ACC112 (cell line): ENCODE measurements at regions not wholly inside any gene's neighbourhood (a gene's known extent, or its start where the extent isn't known, plus 50 kb on each side); places are given as distances from the start of the nearest gene placed in this dataset.

Experiments used
- H2AFZ ChIP-seq: fragments of 200-600 bp; sonication (generic); one replicate; pipeline ENCODE4 v1.6.0; 2017; ENCODE audit warnings: antibody characterized with exemption, low read length; ENCODE audit not compliant: unreplicated experiment
- H3K27ac ChIP-seq: fragments of 200-600 bp; sonication (generic); 2 replicates; pipeline ENCODE4 v1.5.1; 2014; ENCODE audit warnings: low read depth, mild to moderate bottlenecking, antibody characterized with exemption, low read length, moderate library complexity
- H3K27me3 ChIP-seq: fragments of 200-600 bp; sonication (generic); 2 replicates; pipeline ENCODE4 v1.6.1; 2014; ENCODE audit warnings: mild to moderate bottlenecking, antibody characterized with exemption, low read length, moderate library complexity, mixed read lengths; ENCODE audit not compliant: insufficient read depth
- H3K36me3 ChIP-seq: fragments of 200-600 bp; sonication (generic); 2 replicates; pipeline ENCODE4 v1.6.1; 2016; ENCODE audit warnings: mild to moderate bottlenecking, antibody characterized with exemption, low read length, moderate library complexity, mixed read lengths; ENCODE audit not compliant: insufficient read depth
- H3K4me1 ChIP-seq: fragments of 200-600 bp; sonication (generic); one replicate; pipeline ENCODE4 v1.6.1; 2016; ENCODE audit warnings: low read length, mixed read lengths; ENCODE audit not compliant: insufficient read depth, unreplicated experiment, control insufficient read depth
- H3K4me3 ChIP-seq: fragments of 200-600 bp; sonication (generic); 2 replicates; pipeline ENCODE4 v1.5.1; 2014; ENCODE audit warnings: mild to moderate bottlenecking, low read depth, low read length
- H3K79me2 ChIP-seq: fragments of 200-600 bp; sonication (generic); one replicate; pipeline ENCODE4 v1.6.0; 2016; ENCODE audit warnings: low read length; ENCODE audit not compliant: control insufficient read depth, unreplicated experiment, insufficient read depth

DNA sequence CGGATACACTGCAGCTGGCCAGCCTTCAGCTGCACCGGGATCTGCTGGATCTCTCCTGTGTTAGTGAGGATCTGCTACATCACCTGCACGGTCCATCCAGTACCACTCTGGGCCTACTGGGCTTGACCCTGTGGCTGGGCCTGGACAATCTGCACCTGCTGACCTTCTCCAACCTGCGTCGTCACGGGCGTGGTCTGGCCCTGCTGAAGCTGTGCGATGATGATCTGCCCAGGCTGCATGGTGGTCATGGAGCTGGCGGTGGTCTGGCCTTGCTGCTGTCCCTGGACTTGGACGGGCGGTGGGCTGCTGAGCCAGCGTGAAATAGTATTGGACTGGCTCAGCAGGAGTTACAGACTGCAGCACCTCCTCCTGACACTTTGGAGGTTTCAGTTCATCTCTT lies 137.1 kb upstream of the GAS1 start:
- Histone ChIP-seq H3K79me2 (no peaks in the 10 kb centered on the region), H3K27me3 (no peaks in the 10 kb centered on the region), H3K36me3 (peaks cover 3% of the 10 kb centered on the region; the same call in 1 of the 2 replicates), H3K27ac (no peak overlapping the region), H3K4me1 (peaks cover 8% of the 10 kb centered on the region), H3K4me3 (no peak overlapping the region), H2AFZ (no peak overlapping the region)

DNA sequence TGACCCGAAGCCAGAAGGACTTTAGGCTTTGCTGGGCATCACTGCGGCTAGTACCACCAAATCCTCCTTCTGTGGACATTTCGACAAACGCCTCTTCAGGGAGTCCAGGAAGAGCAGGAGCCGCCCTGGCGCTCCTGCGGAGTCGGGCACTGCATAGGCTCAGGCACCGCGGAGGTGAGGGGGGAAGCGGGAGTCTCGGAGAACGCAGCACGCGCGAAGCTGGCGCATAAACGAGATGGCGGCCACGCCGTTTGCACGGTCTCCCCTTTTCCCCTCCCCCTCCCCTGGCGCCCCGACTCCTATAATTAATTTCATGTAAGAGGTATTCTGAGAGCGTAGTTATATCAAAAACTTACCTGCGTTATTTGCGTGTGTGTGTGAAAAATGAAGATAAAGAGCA lies 137.8 kb upstream of the GAS1 start:
- H3K4me3 ChIP-seq: no peak overlapping the region
- H3K27me3 ChIP-seq: no peaks in the 10 kb centered on the region
- H3K27ac ChIP-seq: no peak overlapping the region
- H2AFZ ChIP-seq: no peak overlapping the region
- H3K36me3 ChIP-seq: peaks cover under 1% of the 10 kb centered on the region; the same call in 1 of the 2 replicates
- H3K79me2 ChIP-seq: no peaks in the 10 kb centered on the region
- H3K4me1 ChIP-seq: peaks cover 8% of the 10 kb centered on the region

DNA sequence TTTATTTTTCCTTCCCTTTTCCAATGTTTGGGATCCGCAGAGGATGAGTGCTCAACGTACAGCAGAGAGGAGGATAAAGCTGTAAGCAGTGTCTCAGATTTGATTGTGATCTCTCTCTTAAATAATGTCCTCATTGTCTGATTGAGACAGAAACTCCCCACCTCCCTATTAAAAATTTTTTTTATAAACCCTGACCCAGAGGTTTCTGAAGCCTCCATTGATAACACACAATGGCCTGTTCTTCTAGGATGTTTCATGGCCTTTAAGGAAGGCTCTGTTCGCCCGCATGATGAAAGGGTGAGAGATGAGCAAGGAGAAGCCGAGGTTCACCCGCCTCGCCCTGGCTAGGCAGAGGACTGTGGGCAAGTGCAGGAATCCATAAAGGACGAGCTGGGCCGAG lies 138.2 kb upstream of the GAS1 start:
- no peaks in the 10 kb centered on the region for H3K79me2 ChIP-seq
- H2AFZ ChIP-seq: no peak overlapping the region
- no peaks in the 10 kb centered on the region for H3K36me3 ChIP-seq
- no peak overlapping the region for H3K4me3 ChIP-seq
- H3K4me1 ChIP-seq: peaks cover 8% of the 10 kb centered on the region
- H3K27me3 ChIP-seq: no peaks in the 10 kb centered on the region
- no peak overlapping the region for H3K27ac ChIP-seq

DNA sequence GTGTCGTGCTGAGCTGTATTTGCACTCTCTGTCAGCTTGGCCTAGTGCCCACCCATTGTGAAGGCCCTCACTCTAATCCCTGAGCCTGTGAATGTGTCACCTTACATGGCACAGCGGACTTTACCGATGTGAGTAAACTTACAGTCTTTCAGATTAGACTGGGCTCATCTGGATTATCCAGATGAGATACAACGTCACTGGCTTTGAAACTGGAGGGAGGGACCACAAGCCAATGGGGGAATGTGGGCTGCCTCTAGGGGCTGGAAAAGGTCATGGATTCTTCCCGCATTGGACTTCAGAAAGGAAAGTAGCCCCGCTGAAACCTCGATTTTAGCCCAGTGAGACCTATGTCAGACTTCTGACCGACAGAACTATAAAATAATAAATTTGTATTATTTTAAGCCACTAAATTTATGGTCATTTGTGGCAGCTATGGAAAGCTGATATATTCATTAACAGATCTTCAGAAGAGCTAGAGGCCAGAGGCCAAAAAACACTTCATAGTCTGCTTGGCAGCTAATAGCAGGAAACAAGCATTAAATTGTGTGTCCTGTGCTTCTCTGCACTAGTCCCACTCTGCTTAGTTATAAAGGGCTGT lies 139.0 kb upstream of the GAS1 start:
- no peak overlapping the region for H3K27ac ChIP-seq
- H3K27me3 ChIP-seq: no peaks in the 10 kb centered on the region
- H3K4me1 ChIP-seq: peaks cover under 1% of the 10 kb centered on the region
- H2AFZ ChIP-seq: no peak overlapping the region
- no peaks in the 10 kb centered on the region for H3K79me2 ChIP-seq
- H3K4me3 ChIP-seq: no peak overlapping the region
- no peaks in the 10 kb centered on the region for H3K36me3 ChIP-seq

DNA sequence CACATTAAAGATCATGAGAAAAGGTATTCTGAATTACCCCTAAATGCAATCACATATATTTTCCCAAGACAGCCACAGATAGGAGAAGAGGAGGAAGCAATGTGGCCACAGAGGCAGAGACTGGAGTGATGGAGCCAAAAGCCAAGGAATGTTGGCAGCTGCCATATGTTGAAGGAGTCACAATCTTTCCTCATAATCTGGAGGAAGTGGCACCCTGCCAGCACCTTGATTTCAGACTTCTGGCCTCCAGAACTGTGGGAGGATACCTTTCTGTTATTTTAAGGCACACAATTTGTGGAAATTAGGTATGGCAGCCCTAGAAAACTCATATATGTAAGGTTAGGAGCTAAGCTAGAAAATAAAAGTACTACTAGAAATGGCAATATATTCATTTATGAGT lies 139.9 kb upstream of the GAS1 start:
- no peaks in the 10 kb centered on the region for H3K4me1 ChIP-seq
- H3K27me3 ChIP-seq: no peaks in the 10 kb centered on the region
- no peak overlapping the region for H2AFZ ChIP-seq
- no peaks in the 10 kb centered on the region for H3K36me3 ChIP-seq
- no peaks in the 10 kb centered on the region for H3K79me2 ChIP-seq
- H3K4me3 ChIP-seq: no peak overlapping the region
- no peak overlapping the region for H3K27ac ChIP-seq

DNA sequence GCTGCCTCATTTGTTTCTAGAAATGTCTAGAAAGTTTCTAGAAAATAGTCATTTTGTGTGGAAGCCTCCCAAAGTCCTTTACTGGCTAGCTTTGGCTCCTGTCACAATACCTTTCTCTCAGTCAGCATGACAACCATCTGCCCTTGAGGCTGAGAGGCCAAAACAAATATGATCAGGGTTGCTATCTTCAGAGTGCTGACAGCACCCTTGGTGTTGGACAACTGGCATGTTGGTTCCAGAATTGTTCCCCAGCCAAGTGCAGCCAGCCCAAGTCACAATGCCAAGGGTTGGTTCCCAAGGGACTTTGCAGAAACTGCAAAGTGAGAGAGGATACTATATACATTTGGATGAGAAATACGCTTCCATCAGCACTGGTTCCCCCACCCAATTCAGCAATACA lies 140.9 kb upstream of the GAS1 start:
- Histone ChIP-seq H3K36me3 (no peaks in the 10 kb centered on the region), H3K27ac (no peak overlapping the region), H3K4me1 (no peaks in the 10 kb centered on the region), H3K4me3 (no peak overlapping the region), H3K79me2 (no peaks in the 10 kb centered on the region), H2AFZ (no peak overlapping the region), H3K27me3 (no peaks in the 10 kb centered on the region)

DNA sequence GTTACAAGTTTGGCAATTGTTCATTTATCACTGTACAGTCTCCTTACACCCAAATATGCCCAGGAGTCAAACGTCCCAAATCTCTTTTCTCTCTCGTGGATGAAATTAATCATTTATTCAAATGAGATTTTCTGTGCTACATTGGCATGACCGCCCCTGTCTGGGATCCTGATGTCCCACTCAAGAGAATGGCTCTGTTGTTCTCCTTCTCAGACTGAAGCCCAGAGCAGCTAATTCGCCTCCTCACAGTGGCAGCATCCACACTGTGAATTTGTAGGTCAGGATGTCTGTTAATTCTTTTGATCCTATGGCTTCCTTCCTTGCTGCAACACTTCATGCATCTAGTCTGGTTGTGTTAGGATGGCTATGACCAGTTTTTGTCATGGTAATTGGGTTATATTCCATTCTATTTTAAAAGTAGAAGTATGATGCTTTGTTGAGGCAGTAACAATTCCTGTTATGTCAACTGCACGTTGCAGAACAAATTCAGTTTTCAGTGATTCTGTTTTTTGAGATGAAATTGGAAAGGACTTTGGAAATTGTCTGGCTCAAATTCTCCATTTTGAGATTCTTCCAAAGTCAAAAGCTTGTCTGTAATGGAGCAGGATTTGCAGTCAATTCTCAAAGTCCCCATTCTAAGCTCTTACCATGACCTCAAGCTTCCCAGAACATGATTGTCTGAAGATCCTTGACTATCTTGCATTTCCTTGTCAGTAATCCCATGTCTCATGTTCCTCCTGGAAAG lies 141.5 kb upstream of the GAS1 start:
- no peaks in the 10 kb centered on the region for H3K36me3 ChIP-seq
- H2AFZ ChIP-seq: no peak overlapping the region
- no peak overlapping the region for H3K27ac ChIP-seq
- H3K27me3 ChIP-seq: no peaks in the 10 kb centered on the region
- no peak overlapping the region for H3K4me3 ChIP-seq
- H3K79me2 ChIP-seq: no peaks in the 10 kb centered on the region
- no peaks in the 10 kb centered on the region for H3K4me1 ChIP-seq

DNA sequence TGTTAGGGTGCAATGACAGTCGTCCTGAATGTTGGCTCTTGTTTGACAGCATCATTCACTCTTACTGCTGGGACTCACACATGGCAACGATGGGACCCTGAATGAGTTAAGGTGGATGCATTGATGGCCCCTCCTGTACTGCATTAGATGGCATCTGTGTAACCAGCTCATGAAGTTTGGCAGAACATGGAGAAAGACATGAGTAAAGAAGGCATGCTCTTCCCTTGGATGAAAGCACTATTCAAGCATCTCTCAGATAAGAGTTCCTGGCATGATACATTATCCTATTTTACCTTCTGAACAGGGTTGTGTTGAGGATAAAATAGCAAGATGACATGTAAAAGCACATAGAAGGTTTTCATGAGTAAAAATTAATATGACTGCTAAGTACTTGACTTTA lies 142.2 kb upstream of the GAS1 start:
- Histone ChIP-seq H3K79me2 (no peaks in the 10 kb centered on the region), H3K4me3 (no peak overlapping the region)

DNA sequence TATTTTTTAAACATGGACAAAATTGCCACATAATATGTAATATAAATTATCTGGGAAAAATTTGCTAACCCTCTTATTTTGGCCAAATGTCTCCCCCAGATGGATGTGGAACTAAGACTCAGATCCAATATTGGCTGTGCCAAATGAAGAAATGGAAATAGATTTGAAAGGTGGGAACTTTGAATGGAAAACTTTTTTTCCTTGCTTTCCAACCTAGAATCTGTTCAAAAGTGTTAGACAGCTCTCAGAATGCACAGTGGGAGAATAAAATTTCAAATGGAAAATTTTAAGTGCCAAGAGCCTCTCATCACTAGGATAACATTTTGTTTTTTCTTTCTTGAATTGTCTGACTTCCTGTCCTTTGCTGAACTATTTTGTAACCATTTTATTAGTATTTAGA lies 142.6 kb upstream of the GAS1 start:
- Histone ChIP-seq H3K27ac (no peak overlapping the region), H3K36me3 (no peaks in the 10 kb centered on the region), H3K4me1 (no peaks in the 10 kb centered on the region), H3K79me2 (no peaks in the 10 kb centered on the region), H3K4me3 (no peak overlapping the region), H2AFZ (no peak overlapping the region), H3K27me3 (no peaks in the 10 kb centered on the region)

More for the DNA sequence above, 142.2 kb upstream of the GAS1 start:
- Histone ChIP-seq H3K4me1 (no peaks in the 10 kb centered on the region), H3K27ac (no peak overlapping the region), H3K27me3 (no peaks in the 10 kb centered on the region), H3K36me3 (no peaks in the 10 kb centered on the region), H2AFZ (no peak overlapping the region)

DNA sequence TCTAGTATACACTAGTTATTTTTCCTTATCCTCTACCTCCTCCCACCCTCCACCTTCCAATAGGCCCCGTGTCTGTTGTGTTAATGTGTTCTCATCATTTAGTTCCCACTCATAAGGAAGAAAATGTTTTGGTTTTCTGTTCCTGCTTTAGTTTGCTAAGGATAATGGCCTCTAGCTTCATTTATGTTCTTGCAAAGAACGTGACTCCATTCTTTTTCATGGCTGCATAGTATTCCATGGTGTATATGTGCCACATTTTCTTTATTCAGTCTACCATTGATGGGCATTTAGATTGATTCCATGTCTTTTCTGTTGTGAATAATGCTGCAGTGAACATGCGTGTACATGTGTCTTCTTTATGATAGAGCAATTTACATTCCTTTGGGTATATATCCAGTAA lies 146.5 kb upstream of the GAS1 start:
- H3K36me3 ChIP-seq: no peaks in the 10 kb centered on the region
- H3K27ac ChIP-seq: no peak overlapping the region
- H3K79me2 ChIP-seq: no peaks in the 10 kb centered on the region
- no peak overlapping the region for H3K4me3 ChIP-seq
- no peak overlapping the region for H2AFZ ChIP-seq
- no peaks in the 10 kb centered on the region for H3K4me1 ChIP-seq
- no peaks in the 10 kb centered on the region for H3K27me3 ChIP-seq

DNA sequence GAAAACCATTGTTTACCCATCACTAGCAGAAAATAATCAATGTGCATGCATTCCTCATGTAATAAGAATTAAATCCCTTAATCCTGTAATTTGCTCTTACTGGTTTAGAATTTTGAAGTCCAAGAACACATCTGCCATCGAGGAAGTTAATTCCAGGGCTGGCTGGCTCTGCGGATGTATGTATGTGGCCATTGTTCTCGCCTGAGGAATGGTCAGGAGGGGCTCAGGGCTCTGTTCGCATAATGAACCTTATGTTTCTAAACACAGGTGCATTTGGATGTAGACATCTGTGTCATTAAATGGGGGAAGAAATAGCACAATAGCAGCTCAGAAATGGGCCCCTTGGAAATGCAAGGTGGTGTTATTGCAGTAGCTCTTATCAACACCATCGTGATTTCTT lies 148.6 kb upstream of the GAS1 start:
- H3K4me1 ChIP-seq: no peaks in the 10 kb centered on the region
- no peaks in the 10 kb centered on the region for H3K36me3 ChIP-seq
- H3K4me3 ChIP-seq: no peak overlapping the region
- no peaks in the 10 kb centered on the region for H3K79me2 ChIP-seq
- no peak overlapping the region for H2AFZ ChIP-seq
- H3K27me3 ChIP-seq: no peaks in the 10 kb centered on the region
- H3K27ac ChIP-seq: no peak overlapping the region
